HG02943 (cell line): ENCODE measurements at regions not wholly inside any gene's neighbourhood (a gene's known extent, or its start where the extent isn't known, plus 50 kb on each side); places are given as distances from the start of the nearest gene placed in this dataset.

Source experiments
- ATAC-seq: cut with Tn5 transposase; IDR thresholded peaks from one replicate; pipeline ENCODE4 v1.9.1; 2021; ENCODE audit warnings: mild to moderate bottlenecking, low read depth, moderate library complexity; ENCODE audit not compliant: unreplicated experiment

GRCh38 chr17:77425348-77425747, 284.6 kb downstream of the SEC14L1 start:
- ATAC-seq, result no peak

- ATAC-seq, result no peak
Observed at GRCh38 chr17:77425791-77426641, 285.2 kb downstream of the SEC14L1 start.

GRCh38 chr17:77426676-77427386, 286.1 kb downstream of the SEC14L1 start:
- ATAC-seq, result no peak

DNA sequence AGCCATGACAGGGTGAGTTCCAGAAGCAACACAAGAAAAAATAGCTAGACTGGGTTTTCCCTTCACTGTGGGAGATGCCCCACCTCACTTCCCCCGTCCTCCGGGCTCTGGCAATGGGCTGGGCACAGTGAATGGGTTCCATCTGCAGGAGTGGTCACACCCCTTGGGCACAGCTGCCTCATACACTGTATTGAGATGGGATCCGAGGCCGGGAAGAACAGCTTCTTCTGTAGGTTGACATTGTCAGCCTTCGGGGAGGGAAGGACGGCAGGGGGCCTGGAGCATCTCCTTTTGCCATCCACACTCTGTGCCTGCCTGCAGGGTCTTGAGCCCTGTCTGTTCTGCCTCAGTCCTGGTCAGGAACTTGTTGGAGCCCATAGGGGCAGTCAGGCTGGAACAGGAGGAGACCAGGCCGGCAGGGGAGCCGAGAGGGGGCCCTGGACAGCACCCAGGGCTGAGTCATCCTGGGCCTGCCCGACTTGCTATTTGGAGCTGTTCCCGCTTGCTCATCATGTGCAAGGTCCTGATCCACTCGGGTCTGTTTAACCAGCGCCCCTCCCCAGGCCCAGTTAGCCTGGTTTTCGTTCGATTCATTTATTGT, 286.7 kb downstream of the SEC14L1 start:
- no peak for ATAC-seq

DNA sequence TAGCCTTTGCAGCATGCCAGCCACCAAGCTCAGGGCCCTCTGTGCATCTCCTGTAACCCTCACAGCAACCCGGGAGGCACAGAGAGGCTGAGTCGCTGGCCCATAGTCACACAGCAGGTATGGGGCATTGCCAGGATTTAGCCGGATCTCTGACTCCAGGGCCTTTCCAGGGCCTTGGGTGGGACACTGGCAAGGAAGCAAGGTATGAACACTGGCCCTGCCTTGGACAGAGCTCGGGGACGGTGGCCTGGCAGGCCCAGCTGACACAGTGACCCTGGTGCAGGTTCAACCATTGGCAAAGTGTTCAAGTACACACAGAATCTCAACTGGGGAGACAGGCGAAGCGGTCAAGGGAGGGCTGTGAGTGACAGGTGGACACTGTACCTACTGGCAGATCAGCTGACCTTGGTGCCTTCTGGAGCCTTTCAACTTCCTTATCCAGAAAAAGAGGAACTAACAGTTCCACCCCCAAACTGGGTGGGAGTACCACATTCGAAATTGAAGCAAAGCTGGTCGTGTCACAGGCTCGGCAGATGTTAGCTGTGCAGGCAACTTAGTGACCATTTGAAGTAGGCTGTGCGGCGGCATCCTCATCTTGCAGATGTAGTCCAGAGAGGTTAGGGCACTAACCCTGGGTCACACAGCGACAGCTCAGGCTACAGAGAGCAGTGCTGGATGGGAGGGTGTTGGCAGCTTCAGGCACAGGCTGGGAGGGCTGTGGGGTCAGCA, 287.4 kb downstream of the SEC14L1 start:
- no peak for ATAC-seq

DNA sequence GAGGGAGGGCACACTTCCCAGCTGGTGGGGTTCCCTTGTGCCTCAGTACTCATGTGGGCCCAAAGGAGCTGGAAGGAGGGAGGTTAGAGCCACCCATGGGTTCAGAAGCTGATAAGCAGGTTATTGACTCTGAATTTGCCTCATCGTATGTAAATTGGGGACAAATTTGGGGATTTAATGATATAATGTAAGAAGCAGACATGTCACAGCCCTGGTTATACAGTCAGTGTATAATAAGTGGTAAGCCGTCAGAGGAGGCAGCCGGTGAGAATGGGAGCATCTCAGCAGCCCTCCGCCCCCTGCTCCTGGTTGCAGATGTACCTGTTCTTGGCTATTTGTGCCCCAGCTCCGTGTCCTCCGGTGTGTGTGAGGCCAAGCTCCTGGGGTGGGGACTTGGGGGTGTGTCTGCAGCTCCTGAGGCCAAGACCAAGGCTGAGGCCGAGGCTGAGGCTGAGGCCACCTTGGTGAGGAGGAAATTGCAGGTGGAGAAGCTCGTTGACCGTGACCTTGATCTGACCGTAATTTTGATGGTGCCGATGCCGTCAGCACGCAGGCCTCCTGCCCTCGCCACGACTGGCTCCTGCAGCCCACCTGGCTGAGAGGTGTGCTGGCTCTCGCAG, 288.1 kb downstream of the SEC14L1 start:
- no peak for ATAC-seq

DNA sequence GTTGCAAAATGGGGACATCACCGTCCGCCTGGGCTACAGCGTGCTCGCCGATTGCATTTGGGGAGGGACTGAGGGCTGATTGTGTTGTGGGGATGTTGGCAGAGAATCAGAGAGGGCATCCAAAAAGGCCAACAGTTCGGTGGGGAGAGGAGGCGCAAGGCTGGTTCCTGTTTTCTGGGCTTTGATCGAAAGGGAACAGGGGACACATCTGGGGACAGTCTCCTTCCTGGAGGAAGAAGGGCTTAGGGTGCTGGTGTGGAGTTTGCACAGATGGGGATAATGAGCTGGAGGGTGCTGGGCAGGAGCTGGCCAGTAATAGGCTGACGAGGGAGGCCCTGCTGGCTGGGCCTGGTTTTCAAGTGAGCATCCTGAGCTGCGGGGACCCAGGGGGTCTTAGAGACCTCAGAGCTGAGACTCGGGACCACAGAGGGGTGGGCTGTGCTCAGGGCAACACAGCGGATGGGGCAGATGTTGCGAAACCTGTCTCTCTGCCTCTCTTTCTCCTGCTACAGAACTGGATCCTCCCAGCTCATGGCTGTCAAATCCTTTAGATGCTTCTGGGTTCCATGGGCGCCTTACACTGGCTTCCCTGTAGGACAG, 288.7 kb downstream of the SEC14L1 start:
- ATAC-seq, result no peak

DNA sequence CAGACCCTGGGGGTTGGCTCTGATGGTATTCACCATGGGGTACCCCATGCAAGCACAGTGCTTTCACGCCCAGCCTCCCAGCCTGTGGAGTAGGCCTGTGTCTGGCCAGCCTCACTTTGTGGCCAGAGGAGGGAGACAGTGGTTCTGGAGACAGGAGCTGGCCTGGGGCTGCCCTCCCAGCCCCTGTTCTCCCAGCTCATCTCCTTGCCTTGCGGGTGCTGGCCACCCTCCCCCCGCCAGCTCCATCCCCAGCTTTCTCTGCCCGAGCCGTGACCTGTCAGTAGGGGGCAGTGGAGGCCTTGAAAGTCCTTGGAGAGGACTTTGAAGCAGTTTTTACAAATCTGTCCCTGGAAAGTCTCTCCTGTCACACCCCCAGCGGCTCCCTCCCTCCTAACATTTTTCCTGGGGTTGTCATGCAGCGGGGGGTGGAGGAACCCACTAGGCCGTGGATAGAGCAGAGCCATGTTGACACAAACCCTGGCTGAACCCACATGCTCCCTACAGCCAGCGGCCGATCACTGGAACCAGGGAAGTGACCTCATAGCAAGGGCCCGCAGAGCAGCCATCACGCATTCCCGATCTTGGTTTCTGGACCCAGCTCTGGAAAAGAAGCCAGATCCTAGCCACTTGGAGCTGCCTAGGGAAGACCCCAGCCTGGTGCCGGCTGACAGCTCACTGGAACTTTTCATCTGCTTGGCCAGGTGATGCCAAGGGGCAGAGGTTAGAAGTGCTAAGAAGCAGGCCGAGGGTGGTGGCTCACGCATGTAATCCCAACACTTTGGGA, 289.4 kb downstream of the SEC14L1 start:
- no peak for ATAC-seq

DNA sequence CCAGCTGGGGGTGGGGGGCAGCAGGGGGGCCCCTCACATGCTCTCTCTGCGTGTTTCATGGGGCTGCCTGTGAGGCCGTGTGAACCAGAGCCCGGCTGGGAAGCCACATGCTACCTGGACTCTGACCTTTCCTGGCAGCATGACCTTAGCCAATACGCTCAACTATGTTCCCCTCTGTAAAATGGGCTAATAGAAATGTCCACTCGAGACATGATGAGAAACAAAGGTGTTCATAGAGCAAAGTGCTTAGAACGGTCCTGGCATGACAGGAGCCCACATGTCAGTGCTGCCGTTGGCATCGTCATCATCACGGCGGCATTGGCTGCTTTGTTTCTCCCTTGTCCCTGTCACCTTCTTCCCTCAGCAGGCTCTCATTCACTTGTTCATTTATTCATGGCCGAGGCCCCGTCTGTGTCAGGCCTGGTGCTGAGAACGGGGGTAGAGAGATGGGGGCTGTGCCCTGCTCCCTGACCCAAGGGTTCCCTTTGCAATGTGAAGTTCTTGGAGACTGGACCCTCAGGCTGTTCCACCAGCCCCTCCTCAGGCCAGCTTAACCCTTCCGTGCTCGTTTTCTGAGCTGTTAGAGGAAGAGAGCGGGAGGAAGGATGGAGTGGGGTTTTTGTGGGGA, 291.4 kb downstream of the SEC14L1 start:
- ATAC-seq, result no peak

GRCh38 chr17:77432742-77433141, 292.0 kb downstream of the SEC14L1 start:
- no peak for ATAC-seq

- no peak for ATAC-seq
Observed at GRCh38 chr17:77433385-77434135, 292.8 kb downstream of the SEC14L1 start.

- no peak for ATAC-seq
Observed at GRCh38 chr17:77434136-77435114, 293.7 kb downstream of the SEC14L1 start.

DNA sequence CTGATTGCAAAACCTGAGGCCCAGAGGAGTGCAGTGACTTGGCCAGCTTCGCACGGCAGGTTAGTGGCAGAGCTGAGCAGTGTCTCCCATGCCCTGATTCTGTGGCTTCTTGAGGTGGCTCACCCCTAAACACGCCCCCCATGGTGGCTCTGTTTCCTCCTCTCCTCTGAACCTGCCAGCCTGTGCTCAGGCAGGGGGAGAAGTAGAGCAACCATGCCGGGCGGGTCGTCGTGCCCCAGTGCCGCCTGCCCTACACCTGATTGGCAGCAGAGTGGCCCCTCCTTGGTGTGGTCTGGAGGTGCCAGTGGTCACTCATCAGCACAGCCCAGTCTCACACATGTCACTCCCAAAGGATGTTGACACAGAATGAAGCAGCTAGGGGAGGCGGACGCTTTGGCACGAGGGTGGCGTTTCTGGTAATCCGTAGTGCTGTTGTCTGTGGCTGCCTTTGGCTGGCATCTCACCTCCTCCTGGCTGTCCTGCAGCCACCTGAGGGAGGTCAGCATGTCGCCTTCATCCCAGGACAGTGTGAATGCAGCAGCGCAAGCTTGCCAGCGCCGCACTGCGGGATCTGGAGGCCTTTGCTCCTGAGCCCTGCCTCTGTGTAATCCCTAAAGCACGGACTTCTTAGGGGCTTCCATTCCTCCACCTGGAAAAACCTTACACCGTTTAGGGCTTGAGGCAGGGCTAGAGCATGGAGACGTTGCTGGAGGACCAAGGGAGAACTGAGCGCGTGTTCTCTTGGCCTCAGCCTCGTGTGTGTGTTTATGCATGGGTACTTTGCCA, 294.7 kb downstream of the SEC14L1 start:
- no peak for ATAC-seq

DNA sequence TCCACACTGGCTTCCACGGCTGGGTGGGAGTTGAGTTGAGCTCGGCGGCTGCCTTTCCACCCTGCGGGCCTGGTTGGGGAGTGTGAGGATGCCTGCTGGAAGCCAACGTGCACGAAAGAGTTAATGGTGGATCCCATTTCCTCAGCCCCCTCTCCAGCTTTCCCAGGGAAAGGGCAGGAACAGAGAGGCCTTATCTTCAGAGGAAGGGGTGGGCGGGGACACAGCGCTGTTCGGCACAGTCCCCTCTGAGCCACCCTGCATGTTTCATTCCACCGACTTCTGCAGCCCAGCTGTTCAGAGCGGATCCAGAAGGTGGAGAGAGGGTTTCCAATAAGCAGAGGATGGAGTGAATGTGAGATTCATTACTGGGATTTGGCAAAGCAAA, 295.3 kb downstream of the SEC14L1 start:
- no peak for ATAC-seq

DNA sequence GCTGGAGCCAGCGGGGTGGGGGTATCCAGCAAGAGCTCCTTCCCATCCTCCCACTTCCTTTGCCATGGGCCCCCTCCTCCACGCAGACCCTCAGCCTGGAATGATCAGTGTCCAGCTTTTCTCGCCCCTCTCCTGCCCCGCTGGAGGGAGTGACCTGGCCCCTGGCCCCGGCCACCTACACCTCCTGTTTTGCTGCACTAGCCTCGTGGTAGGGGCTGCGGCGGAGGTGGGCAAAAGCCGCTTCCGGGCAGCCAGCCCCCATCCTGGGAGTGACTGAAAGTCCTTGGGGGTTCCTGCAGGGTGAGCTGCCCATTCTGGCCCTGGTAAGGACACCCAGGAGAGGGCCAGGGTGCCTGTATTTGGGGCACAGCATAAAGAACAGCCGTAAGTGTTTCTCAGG, 295.7 kb downstream of the SEC14L1 start:
- no peak for ATAC-seq

- no peak for ATAC-seq
Observed at GRCh38 chr17:77437017-77437416, 296.2 kb downstream of the SEC14L1 start.
